Activated naive CD4-positive, alpha-beta T cell treated with anti-CD3 and anti-CD28 coated beads, Interleukin-2, amount 50 U/mL, for 24 hours (primary cell): ENCODE measurements at regions not wholly inside any gene's neighbourhood (a gene's known extent, or its start where the extent isn't known, plus 50 kb on each side); places are given as distances from the start of the nearest gene placed in this dataset.
"Not testable (repeated sequence)": the region's sequence is repeated elsewhere in the genome, so short reads cannot be mapped to it uniquely, and the experiment has no call there.

Experiments
- H3K27ac Mint-ChIP-seq: one replicate; pipeline ENCODE4 v1.8.0; 2021; ENCODE audit warnings: mild to moderate bottlenecking, mixed read lengths
- H3K27me3 Mint-ChIP-seq: one replicate; pipeline ENCODE4 v1.8.0; 2021; ENCODE audit warnings: mixed read lengths
- H3K36me3 Mint-ChIP-seq: one replicate; pipeline ENCODE4 v1.8.0; 2021; ENCODE audit warnings: mixed read lengths
- H3K4me1 Mint-ChIP-seq: one replicate; pipeline ENCODE4 v1.8.0; 2021; ENCODE audit warnings: mixed read lengths
- H3K4me3 Mint-ChIP-seq: one replicate; pipeline ENCODE4 v1.8.0; 2021; ENCODE audit warnings: mild to moderate bottlenecking, mixed read lengths
- H3K9me3 Mint-ChIP-seq: one replicate; pipeline ENCODE4 v1.8.0; 2021; ENCODE audit warnings: mixed read lengths

- no peaks in the 10 kb centered on the region for H3K4me1 Mint-ChIP-seq
- no peaks in the 10 kb centered on the region for H3K36me3 Mint-ChIP-seq
- H3K27me3 Mint-ChIP-seq: no peaks in the 10 kb centered on the region
- no peak overlapping the region for H3K27ac Mint-ChIP-seq
- peaks cover 6% of the 10 kb centered on the region for H3K9me3 Mint-ChIP-seq
- no peak overlapping the region for H3K4me3 Mint-ChIP-seq
These were observed 563.2 kb downstream of the GBE1 start for GRCh38 chr3:81198216-81198615.

DNA sequence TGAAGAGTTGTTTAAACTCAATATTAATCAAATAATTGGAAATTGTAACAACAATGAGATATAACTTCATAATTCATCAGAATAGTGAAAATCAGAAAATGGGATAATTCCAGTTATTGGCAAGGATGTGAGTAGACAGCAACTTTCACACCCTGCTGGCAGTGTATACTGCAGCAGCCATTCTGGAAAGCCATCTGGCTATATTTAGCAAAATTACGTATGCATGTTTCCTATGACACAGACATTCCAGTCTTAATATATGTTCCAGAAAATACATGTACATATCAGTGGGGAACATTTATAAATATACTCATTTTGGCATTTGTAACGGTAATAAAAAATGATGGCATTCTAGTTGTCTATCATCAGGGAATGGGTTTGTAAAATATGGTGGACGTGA is 564.1 kb downstream of the GBE1 start:
- Mint-ChIP-seq H3K9me3 (no peaks in the 10 kb centered on the region), H3K27ac (no peak overlapping the region), H3K27me3 (no peaks in the 10 kb centered on the region), H3K4me3 (no peak overlapping the region), H3K4me1 (no peaks in the 10 kb centered on the region), H3K36me3 (no peaks in the 10 kb centered on the region)

DNA sequence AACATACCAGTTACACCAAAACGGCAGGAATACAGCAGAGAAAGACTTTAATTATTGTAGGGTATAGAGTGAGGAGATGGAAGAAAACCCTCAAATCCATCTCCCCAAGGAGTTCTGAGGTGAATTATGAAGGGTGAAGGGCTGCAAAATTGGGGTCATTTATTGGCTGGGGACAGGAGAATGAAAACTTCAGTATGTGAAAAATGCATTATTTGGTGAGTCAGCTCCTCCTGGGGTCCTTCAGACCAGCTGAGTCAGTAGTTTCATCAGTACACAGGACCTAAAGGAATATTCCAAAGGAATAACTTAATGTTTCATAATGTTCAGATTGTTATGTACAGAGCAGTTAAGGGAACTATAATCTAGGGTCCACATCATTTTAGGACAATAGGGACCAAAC is 566.0 kb downstream of the GBE1 start:
- Mint-ChIP-seq H3K4me3 (no peak overlapping the region), H3K36me3 (no peaks in the 10 kb centered on the region), H3K27ac (no peak overlapping the region), H3K27me3 (no peaks in the 10 kb centered on the region), H3K4me1 (no peaks in the 10 kb centered on the region), H3K9me3 (no peaks in the 10 kb centered on the region)

- Mint-ChIP-seq H3K9me3 (peaks cover 8% of the 10 kb centered on the region), H3K4me3 (no peak overlapping the region), H3K4me1 (no peaks in the 10 kb centered on the region), H3K27ac (no peak overlapping the region), H3K27me3 (no peaks in the 10 kb centered on the region), H3K36me3 (no peaks in the 10 kb centered on the region)
These were observed 575.0 kb downstream of the GBE1 start for GRCh38 chr3:81186412-81186811.

DNA sequence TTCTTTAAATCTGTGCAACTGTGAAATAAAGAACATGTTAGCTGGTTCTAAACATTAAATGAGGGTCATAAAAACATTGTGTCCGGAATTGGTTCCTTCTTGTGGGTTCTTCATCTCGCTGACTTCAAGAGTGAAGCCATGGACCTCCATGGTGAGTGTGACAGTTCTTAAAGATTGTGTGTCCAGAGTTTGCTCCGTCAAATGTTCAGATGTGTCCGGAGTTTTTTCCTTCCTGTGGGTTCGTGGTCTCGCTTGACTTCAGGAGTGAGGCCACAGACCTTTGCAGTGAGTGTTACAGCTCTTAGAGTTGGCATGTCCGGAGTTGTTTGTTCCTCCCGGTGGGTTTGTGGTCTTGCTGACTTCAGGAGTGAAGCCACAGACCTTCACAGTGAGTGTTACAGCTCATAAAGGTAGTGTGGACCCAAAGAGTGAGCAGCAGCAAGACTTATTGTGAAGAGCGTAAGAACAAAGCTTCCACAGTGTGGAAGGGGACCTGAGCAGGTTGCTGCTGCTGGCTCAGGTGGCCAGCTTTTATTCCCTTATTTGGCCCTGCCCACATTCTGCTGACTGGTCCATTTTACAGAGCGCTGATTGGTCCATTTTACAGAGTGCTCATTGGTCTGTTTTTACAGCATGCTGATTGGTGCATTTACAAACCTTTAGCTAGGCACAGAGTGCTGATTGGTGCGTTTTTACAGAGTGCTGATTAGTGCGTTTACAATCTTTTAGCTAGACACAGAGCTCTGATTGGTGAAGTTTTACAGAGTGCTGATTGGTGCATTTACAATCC is 579.2 kb downstream of the GBE1 start:
- H3K36me3 Mint-ChIP-seq, H3K27ac Mint-ChIP-seq, H3K27me3 Mint-ChIP-seq, H3K4me3 Mint-ChIP-seq, H3K9me3 Mint-ChIP-seq, H3K4me1 Mint-ChIP-seq: not testable (repeated sequence)

- no peak overlapping the region for H3K27ac Mint-ChIP-seq
- no peak overlapping the region for H3K4me3 Mint-ChIP-seq
- no peaks in the 10 kb centered on the region for H3K4me1 Mint-ChIP-seq
- H3K36me3 Mint-ChIP-seq: no peaks in the 10 kb centered on the region
- no peaks in the 10 kb centered on the region for H3K27me3 Mint-ChIP-seq
- H3K9me3 Mint-ChIP-seq: peaks cover 6% of the 10 kb centered on the region
These were observed 587.9 kb downstream of the GBE1 start for GRCh38 chr3:81173514-81173913.

DNA sequence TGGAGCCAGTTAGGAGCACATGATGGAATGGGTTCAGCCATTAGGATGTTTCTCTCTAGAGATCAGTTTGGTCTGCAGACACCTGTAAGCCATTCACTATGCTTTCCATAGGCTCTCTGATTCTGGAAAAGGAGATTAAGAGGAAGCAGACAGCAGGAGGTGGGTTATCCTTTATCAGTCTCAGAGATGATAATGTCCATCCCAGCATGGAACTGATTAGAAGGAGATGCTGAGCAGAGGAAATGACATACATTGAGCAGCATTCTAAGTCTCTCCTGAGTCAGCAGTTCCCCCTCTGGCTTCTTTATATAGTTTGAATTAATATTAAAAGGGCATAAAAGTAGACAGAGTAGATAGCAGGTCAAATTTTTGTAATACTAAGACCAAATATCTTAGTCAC is 591.1 kb downstream of the GBE1 start:
- Mint-ChIP-seq H3K36me3 (no peaks in the 10 kb centered on the region), H3K4me1 (no peaks in the 10 kb centered on the region), H3K9me3 (peaks cover 16% of the 10 kb centered on the region), H3K4me3 (no peak overlapping the region), H3K27me3 (no peaks in the 10 kb centered on the region), H3K27ac (no peak overlapping the region)

DNA sequence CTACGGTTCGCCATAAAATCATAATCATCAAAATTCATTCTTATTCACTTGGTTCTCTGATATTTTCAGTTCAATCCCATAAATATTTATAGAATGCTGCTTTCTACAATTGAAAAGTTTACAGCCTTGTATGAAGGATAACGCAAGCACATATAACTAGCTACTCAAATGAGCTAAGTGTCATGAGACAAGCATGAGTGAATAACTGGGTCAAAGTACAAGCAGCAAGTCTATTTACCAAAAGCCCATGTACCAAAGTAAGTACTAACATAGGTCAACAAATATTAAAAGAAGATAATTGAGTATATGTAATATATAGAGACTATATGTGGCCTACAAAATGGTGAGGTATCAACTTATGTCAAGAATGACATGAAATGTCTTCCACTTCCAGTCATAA is 596.6 kb downstream of the GBE1 start:
- Mint-ChIP-seq H3K4me3 (no peak overlapping the region), H3K36me3 (no peaks in the 10 kb centered on the region), H3K27ac (no peak overlapping the region), H3K9me3 (peaks cover 15% of the 10 kb centered on the region), H3K27me3 (no peaks in the 10 kb centered on the region), H3K4me1 (no peaks in the 10 kb centered on the region)

GRCh38 chr3:81161851-81162250 is 599.6 kb downstream of the GBE1 start:
- Mint-ChIP-seq H3K27me3 (no peaks in the 10 kb centered on the region), H3K4me3 (no peak overlapping the region), H3K4me1 (no peaks in the 10 kb centered on the region), H3K9me3 (peaks cover 4% of the 10 kb centered on the region), H3K27ac (no peak overlapping the region), H3K36me3 (no peaks in the 10 kb centered on the region)

GRCh38 chr3:81161100-81161499 is 600.3 kb downstream of the GBE1 start:
- no peaks in the 10 kb centered on the region for H3K4me1 Mint-ChIP-seq
- H3K4me3 Mint-ChIP-seq: no peak overlapping the region
- H3K27ac Mint-ChIP-seq: no peak overlapping the region
- peaks cover 4% of the 10 kb centered on the region for H3K9me3 Mint-ChIP-seq
- no peaks in the 10 kb centered on the region for H3K36me3 Mint-ChIP-seq
- H3K27me3 Mint-ChIP-seq: no peaks in the 10 kb centered on the region

DNA sequence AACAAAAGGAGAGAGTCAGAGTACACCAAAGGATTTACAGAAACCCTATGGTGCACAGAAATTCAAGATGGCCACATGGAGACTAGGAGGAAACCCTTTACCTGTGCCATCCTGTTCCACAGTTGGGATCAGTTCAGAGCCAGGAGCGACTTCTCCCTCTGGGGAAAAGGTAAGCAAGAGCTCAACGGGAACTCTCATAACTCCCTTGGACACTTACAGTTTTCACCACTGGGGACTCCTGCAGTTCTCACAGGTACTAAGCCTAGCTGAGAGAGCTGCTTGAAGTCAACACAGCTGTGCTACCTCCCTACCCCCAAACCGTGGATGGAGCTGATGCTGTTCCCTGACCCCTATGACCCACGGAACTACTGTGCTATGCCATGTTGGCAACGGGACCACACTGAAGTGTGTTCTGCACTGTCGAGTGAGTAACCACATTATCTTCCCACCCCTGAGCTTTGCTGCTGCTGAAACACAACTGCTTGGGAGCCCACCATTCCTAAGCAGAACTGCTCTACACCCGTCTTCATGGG is 606.8 kb downstream of the GBE1 start:
- no peaks in the 10 kb centered on the region for H3K36me3 Mint-ChIP-seq
- H3K4me3 Mint-ChIP-seq: no peak overlapping the region
- no peaks in the 10 kb centered on the region for H3K4me1 Mint-ChIP-seq
- no peak overlapping the region for H3K27ac Mint-ChIP-seq
- H3K9me3 Mint-ChIP-seq: peaks cover 7% of the 10 kb centered on the region
- no peaks in the 10 kb centered on the region for H3K27me3 Mint-ChIP-seq

- Mint-ChIP-seq H3K9me3 (peaks cover 7% of the 10 kb centered on the region), H3K4me3 (no peak overlapping the region), H3K36me3 (no peaks in the 10 kb centered on the region), H3K4me1 (no peaks in the 10 kb centered on the region), H3K27me3 (no peaks in the 10 kb centered on the region), H3K27ac (no peak overlapping the region)
These were observed 609.3 kb downstream of the GBE1 start for GRCh38 chr3:81152156-81152555.

GRCh38 chr3:81132995-81133394 is 628.5 kb downstream of the GBE1 start:
- Mint-ChIP-seq H3K36me3 (no peaks in the 10 kb centered on the region), H3K27ac (no peak overlapping the region), H3K4me3 (no peak overlapping the region), H3K4me1 (no peaks in the 10 kb centered on the region), H3K27me3 (no peaks in the 10 kb centered on the region), H3K9me3 (peaks cover 9% of the 10 kb centered on the region)

DNA sequence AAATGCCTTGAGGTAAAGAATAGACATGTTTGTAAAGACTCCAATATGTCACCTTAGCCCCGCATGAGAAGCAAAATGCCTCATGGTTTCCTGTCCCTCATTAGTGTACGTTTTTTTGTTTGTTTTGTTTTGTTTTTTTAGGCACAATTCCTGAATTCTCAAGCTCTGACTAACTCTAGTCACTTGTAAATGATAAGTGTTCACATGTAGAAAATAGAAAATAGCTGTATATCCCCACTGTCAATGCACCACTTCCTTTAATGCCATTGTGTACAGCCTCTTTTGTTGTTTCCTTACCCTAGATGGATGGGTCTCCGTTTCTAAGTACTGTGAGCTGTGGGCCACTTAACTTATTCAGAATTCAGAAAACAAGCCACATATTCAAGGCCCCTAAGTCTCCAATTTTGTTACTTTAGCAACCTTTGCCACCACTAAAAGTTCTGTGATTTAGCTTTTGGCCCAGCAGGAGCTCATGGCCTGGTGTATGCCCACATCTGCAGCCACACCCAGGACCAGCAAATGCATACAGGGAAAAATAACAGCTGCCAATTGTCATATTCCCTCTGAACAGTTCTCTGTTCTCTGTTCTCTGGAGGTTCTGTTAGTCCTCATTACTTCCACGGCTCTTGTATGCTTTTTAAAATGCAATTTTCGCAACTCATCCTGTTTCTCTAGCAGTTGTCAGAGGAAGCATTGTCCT is 655.5 kb downstream of the GBE1 start:
- Mint-ChIP-seq H3K36me3 (no peaks in the 10 kb centered on the region), H3K27me3 (no peaks in the 10 kb centered on the region), H3K9me3 (peaks cover 9% of the 10 kb centered on the region), H3K4me1 (no peaks in the 10 kb centered on the region), H3K4me3 (no peak overlapping the region), H3K27ac (no peak overlapping the region)

GRCh38 chr3:81105206-81105605 is 656.2 kb downstream of the GBE1 start:
- Mint-ChIP-seq H3K4me3 (no peak overlapping the region), H3K4me1 (no peaks in the 10 kb centered on the region), H3K27ac (no peak overlapping the region), H3K9me3 (peaks cover 9% of the 10 kb centered on the region), H3K27me3 (no peaks in the 10 kb centered on the region), H3K36me3 (no peaks in the 10 kb centered on the region)

DNA sequence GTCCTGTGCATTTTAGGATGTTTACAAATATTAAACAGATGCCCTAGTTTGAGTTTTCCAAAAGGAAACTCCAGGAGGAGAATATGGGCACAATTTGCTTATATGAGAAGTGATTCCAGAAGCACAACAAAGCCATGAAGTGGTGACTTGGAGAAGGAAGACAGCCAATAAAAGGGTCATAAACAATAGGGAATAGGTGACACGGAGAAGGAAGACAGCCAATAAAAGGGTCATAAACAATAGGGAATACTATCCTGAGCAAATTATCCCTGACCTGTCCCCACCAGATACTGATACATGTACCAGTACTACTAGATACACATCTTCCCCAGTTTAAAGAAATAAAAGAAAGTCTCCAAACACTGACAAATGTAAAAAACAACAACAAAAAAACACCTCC is 663.6 kb downstream of the GBE1 start:
- H3K36me3 Mint-ChIP-seq: no peaks in the 10 kb centered on the region
- H3K27ac Mint-ChIP-seq: no peak overlapping the region
- H3K9me3 Mint-ChIP-seq: peaks cover 4% of the 10 kb centered on the region
- H3K4me1 Mint-ChIP-seq: no peaks in the 10 kb centered on the region
- no peak overlapping the region for H3K4me3 Mint-ChIP-seq
- no peaks in the 10 kb centered on the region for H3K27me3 Mint-ChIP-seq
